ENCODE measurements at regions not wholly inside any gene's neighbourhood (a gene's known extent, or its start where the extent isn't known, plus 50 kb on each side); places are given as distances from the start of the nearest gene placed in this dataset.

- TF ChIP-seq, protein P1, sequence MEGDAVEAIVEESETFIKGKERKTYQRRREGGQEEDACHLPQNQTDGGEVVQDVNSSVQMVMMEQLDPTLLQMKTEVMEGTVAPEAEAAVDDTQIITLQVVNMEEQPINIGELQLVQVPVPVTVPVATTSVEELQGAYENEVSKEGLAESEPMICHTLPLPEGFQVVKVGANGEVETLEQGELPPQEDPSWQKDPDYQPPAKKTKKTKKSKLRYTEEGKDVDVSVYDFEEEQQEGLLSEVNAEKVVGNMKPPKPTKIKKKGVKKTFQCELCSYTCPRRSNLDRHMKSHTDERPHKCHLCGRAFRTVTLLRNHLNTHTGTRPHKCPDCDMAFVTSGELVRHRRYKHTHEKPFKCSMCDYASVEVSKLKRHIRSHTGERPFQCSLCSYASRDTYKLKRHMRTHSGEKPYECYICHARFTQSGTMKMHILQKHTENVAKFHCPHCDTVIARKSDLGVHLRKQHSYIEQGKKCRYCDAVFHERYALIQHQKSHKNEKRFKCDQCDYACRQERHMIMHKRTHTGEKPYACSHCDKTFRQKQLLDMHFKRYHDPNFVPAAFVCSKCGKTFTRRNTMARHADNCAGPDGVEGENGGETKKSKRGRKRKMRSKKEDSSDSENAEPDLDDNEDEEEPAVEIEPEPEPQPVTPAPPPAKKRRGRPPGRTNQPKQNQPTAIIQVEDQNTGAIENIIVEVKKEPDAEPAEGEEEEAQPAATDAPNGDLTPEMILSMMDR (IDR thresholded peaks at IDR 0.05; ENCODE audit: low read depth, low read length) = no peak
- no peak for TF ChIP-seq EZH2phosphoT487 (IDR thresholded peaks at IDR 0.05; ENCODE audit: low read depth)
These were observed 115.0 kb upstream of the CPM start for GRCh38 chr12:69047990-69048389.

Data from OCI-LY3 (cell line).